ENCODE measurements at regions not wholly inside any gene's neighbourhood (a gene's known extent, or its start where the extent isn't known, plus 50 kb on each side); places are given as distances from the start of the nearest gene placed in this dataset.

- no peaks in the 10 kb centered on the region for H3K27me3 ChIP-seq (ENCODE audit: insufficient read depth, low read length)
- no peak overlapping the region for H3K27ac ChIP-seq (ENCODE audit: low read depth, low read length)
- no peak overlapping the region for H3K4me2 ChIP-seq (ENCODE audit: low read length)
- H3K79me1 ChIP-seq (ENCODE audit: low read length): no peaks in the 10 kb centered on the region
- no peak overlapping the region for H3K18ac ChIP-seq (ENCODE audit: low read length)
- DNase-seq: peak; percentile 54 to 66
- no peak overlapping the region for H2AFZ ChIP-seq (ENCODE audit: insufficient read depth, low read length, poor library complexity)
- H3K9ac ChIP-seq (ENCODE audit: low read length): no peak overlapping the region
- no CpG with 5 or more reads among the region's 3 CpGs for WGBS (ENCODE audit: extremely low coverage, insufficient coverage, insufficient read length)
- no peak overlapping the region for H4K91ac ChIP-seq (ENCODE audit: low read depth, low read length)
- H2BK120ac ChIP-seq (ENCODE audit: insufficient read depth, low read length, poor library complexity): no peak overlapping the region
- no peak overlapping the region for H4K12ac ChIP-seq (ENCODE audit: low read depth, low read length)
- H4K8ac ChIP-seq (ENCODE audit: low read depth, low read length): no peak overlapping the region
- peaks cover 3 to 6% of the 10 kb centered on the region in 2 experiments for H3K4me1 ChIP-seq (ENCODE audit: control insufficient read depth in 1 of 2, insufficient read depth in 2 of 2, low read length in 2 of 2)
- H3K4me3 ChIP-seq (ENCODE audit: low read depth, low read length): no peak overlapping the region
- no peak overlapping the region for H2BK5ac ChIP-seq (ENCODE audit: low read depth, low read length, poor library complexity)
- H3K4ac ChIP-seq (ENCODE audit: low read depth, low read length): no peak overlapping the region
- H2BK12ac ChIP-seq (ENCODE audit: low read length): no peak overlapping the region
- H3K36me3 ChIP-seq (ENCODE audit: control insufficient read depth in 1 of 2, insufficient read depth in 2 of 2, low read length in 2 of 2): no peaks in the 10 kb centered on the region
- H3K79me2 ChIP-seq (ENCODE audit: control insufficient read depth, insufficient read depth, low read length, poor library complexity): no peaks in the 10 kb centered on the region
- no peaks in the 10 kb centered on the region for H3K9me3 ChIP-seq (ENCODE audit: insufficient read depth, low read depth, low read length)
- no peak overlapping the region for H2AK5ac ChIP-seq (ENCODE audit: low read length)
- no peak overlapping the region for H3K14ac ChIP-seq (ENCODE audit: low read length)
- no peak overlapping the region for H3K23ac ChIP-seq (ENCODE audit: low read length)
Observed at GRCh38 chr15:61517776-61518175, 288.7 kb upstream of the RORA start.

- no peak for DNase-seq
- Histone ChIP-seq H2BK12ac (ENCODE audit: low read length) (no peak overlapping the region), H3K27ac (ENCODE audit: low read depth, low read length) (no peak overlapping the region), H3K27me3 (ENCODE audit: insufficient read depth, low read length) (no peaks in the 10 kb centered on the region), H4K91ac (ENCODE audit: low read depth, low read length) (no peak overlapping the region), H3K9me3 (ENCODE audit: insufficient read depth, low read depth, low read length) (no peaks in the 10 kb centered on the region), H3K9ac (ENCODE audit: low read length) (no peak overlapping the region), H4K8ac (ENCODE audit: low read depth, low read length) (no peak overlapping the region), H2BK5ac (ENCODE audit: low read depth, low read length, poor library complexity) (no peak overlapping the region), H2AFZ (ENCODE audit: insufficient read depth, low read length, poor library complexity) (no peak overlapping the region), H2AK5ac (ENCODE audit: low read length) (no peak overlapping the region), H4K12ac (ENCODE audit: low read depth, low read length) (no peak overlapping the region), H3K4me1 (ENCODE audit: control insufficient read depth in 1 of 2, insufficient read depth in 2 of 2, low read length in 2 of 2) (peaks cover 3 to 6% of the 10 kb centered on the region in 2 experiments), H3K23ac (ENCODE audit: low read length) (no peak overlapping the region), H3K4me3 (ENCODE audit: low read depth, low read length) (no peak overlapping the region), H3K4me2 (ENCODE audit: low read length) (no peak overlapping the region), H3K79me2 (ENCODE audit: control insufficient read depth, insufficient read depth, low read length, poor library complexity) (no peaks in the 10 kb centered on the region), H3K79me1 (ENCODE audit: low read length) (no peaks in the 10 kb centered on the region), H3K36me3 (ENCODE audit: control insufficient read depth in 1 of 2, insufficient read depth in 2 of 2, low read length in 2 of 2) (no peaks in the 10 kb centered on the region), H2BK120ac (ENCODE audit: insufficient read depth, low read length, poor library complexity) (no peak overlapping the region), H3K18ac (ENCODE audit: low read length) (no peak overlapping the region), H3K4ac (ENCODE audit: low read depth, low read length) (no peak overlapping the region), H3K14ac (ENCODE audit: low read length) (no peak overlapping the region)
Observed at GRCh38 chr15:61517335-61517734, 288.2 kb upstream of the RORA start.

- H3K9me3 ChIP-seq (ENCODE audit: insufficient read depth, low read depth, low read length): peaks cover 2% of the 10 kb centered on the region
- H4K12ac ChIP-seq (ENCODE audit: low read depth, low read length): no peak overlapping the region
- H3K27me3 ChIP-seq (ENCODE audit: insufficient read depth, low read length): no peaks in the 10 kb centered on the region
- no peaks in the 10 kb centered on the region for H3K36me3 ChIP-seq (ENCODE audit: control insufficient read depth in 1 of 2, insufficient read depth in 2 of 2, low read length in 2 of 2)
- no peaks in the 10 kb centered on the region for H3K79me2 ChIP-seq (ENCODE audit: control insufficient read depth, insufficient read depth, low read length, poor library complexity)
- no peak overlapping the region for H3K23ac ChIP-seq (ENCODE audit: low read length)
- no peak overlapping the region for H3K4me2 ChIP-seq (ENCODE audit: low read length)
- no CpG with 5 or more reads among the region's 1 CpG for WGBS (ENCODE audit: extremely low coverage, insufficient coverage, insufficient read length)
- H2AK5ac ChIP-seq (ENCODE audit: low read length): no peak overlapping the region
- H3K4me1 ChIP-seq (ENCODE audit: control insufficient read depth in 1 of 2, insufficient read depth in 2 of 2, low read length in 2 of 2): no peaks in the 10 kb centered on the region
- H2BK120ac ChIP-seq (ENCODE audit: insufficient read depth, low read length, poor library complexity): no peak overlapping the region
- no peaks in the 10 kb centered on the region for H3K79me1 ChIP-seq (ENCODE audit: low read length)
- no peak overlapping the region for H4K8ac ChIP-seq (ENCODE audit: low read depth, low read length)
- H3K27ac ChIP-seq (ENCODE audit: low read depth, low read length): no peak overlapping the region
- no peak overlapping the region for H3K14ac ChIP-seq (ENCODE audit: low read length)
- no peak overlapping the region for H3K18ac ChIP-seq (ENCODE audit: low read length)
- H3K4me3 ChIP-seq (ENCODE audit: low read depth, low read length): no peak overlapping the region
- H2BK5ac ChIP-seq (ENCODE audit: low read depth, low read length, poor library complexity): no peak overlapping the region
- no peak overlapping the region for H4K91ac ChIP-seq (ENCODE audit: low read depth, low read length)
- H2BK12ac ChIP-seq (ENCODE audit: low read length): no peak overlapping the region
- DNase-seq: no peak
- no peak overlapping the region for H2AFZ ChIP-seq (ENCODE audit: insufficient read depth, low read length, poor library complexity)
- no peak overlapping the region for H3K4ac ChIP-seq (ENCODE audit: low read depth, low read length)
- no peak overlapping the region for H3K9ac ChIP-seq (ENCODE audit: low read length)
Observed at GRCh38 chr15:61511756-61512155, 282.7 kb upstream of the RORA start.

GRCh38 chr15:61511089-61511488 lies 282.0 kb upstream of the RORA start:
- Histone ChIP-seq H3K9ac (ENCODE audit: low read length) (no peak overlapping the region), H3K27ac (ENCODE audit: low read depth, low read length) (no peak overlapping the region), H3K4me2 (ENCODE audit: low read length) (no peak overlapping the region), H2AK5ac (ENCODE audit: low read length) (no peak overlapping the region), H4K12ac (ENCODE audit: low read depth, low read length) (no peak overlapping the region), H2BK120ac (ENCODE audit: insufficient read depth, low read length, poor library complexity) (no peak overlapping the region), H3K79me1 (ENCODE audit: low read length) (no peaks in the 10 kb centered on the region), H4K8ac (ENCODE audit: low read depth, low read length) (no peak overlapping the region), H2BK5ac (ENCODE audit: low read depth, low read length, poor library complexity) (no peak overlapping the region), H3K18ac (ENCODE audit: low read length) (no peak overlapping the region), H3K79me2 (ENCODE audit: control insufficient read depth, insufficient read depth, low read length, poor library complexity) (no peaks in the 10 kb centered on the region), H2BK12ac (ENCODE audit: low read length) (no peak overlapping the region), H3K36me3 (ENCODE audit: control insufficient read depth in 1 of 2, insufficient read depth in 2 of 2, low read length in 2 of 2) (no peaks in the 10 kb centered on the region), H3K4ac (ENCODE audit: low read depth, low read length) (no peak overlapping the region), H3K9me3 (ENCODE audit: insufficient read depth, low read depth, low read length) (peaks cover 2% of the 10 kb centered on the region), H3K23ac (ENCODE audit: low read length) (no peak overlapping the region), H3K27me3 (ENCODE audit: insufficient read depth, low read length) (no peaks in the 10 kb centered on the region), H4K91ac (ENCODE audit: low read depth, low read length) (no peak overlapping the region), H3K14ac (ENCODE audit: low read length) (no peak overlapping the region), H3K4me1 (ENCODE audit: control insufficient read depth in 1 of 2, insufficient read depth in 2 of 2, low read length in 2 of 2) (no peaks in the 10 kb centered on the region), H3K4me3 (ENCODE audit: low read depth, low read length) (no peak overlapping the region), H2AFZ (ENCODE audit: insufficient read depth, low read length, poor library complexity) (no peak overlapping the region)
- no CpG with 5 or more reads among the region's 3 CpGs for WGBS (ENCODE audit: extremely low coverage, insufficient coverage, insufficient read length)
- DNase-seq: no peak

Data from trophoblast cell (in vitro differentiated cells and primary cell).